Testis (tissue), 2 donors: ENCODE measurements at regions not wholly inside any gene's neighbourhood (a gene's known extent, or its start where the extent isn't known, plus 50 kb on each side); places are given as distances from the start of the nearest gene placed in this dataset.

Experiments
- CTCF ChIP-seq, 3 experiments: fragments of 450-650 bp in 2 of 3; fragments of 200-600 bp in 1 of 3; sonication (generic) in 1 of 3; IDR thresholded peaks; one replicate each; pipeline ENCODE4 v1.5.1; 2016 to 2019; ENCODE audit warnings: antibody characterized with exemption in 3 of 3, mild to moderate bottlenecking in 2 of 3, moderate library complexity in 1 of 3
- POLR2A ChIP-seq: fragments of 450-650 bp; IDR thresholded peaks from one replicate; pipeline ENCODE4 v1.6.1; 2017; ENCODE audit warnings: antibody characterized with exemption, mild to moderate bottlenecking, moderate library complexity

GRCh38 chr20:12946789-12947188, 62.0 kb upstream of the SPTLC3 start:
- TF ChIP-seq CTCF (IDR thresholded peaks at IDR 0.05): no peak
- TF ChIP-seq POLR2A: no peak
